Hepatocyte (in vitro differentiated cells): ENCODE measurements at regions not wholly inside any gene's neighbourhood (a gene's known extent, or its start where the extent isn't known, plus 50 kb on each side); places are given as distances from the start of the nearest gene placed in this dataset.

Source experiments
- DNase-seq: peaks from one replicate; pipeline ENCODE4 v3.0.0-alpha.2; 2016; ENCODE audit warnings: low spot score
- H2AFZ ChIP-seq: fragments of 200-600 bp; sonication (generic); 2 replicates; pipeline ENCODE4 v1.6.0; 2016; ENCODE audit warnings: antibody characterized with exemption, mild to moderate bottlenecking
- H3K27ac ChIP-seq: fragments of 200-600 bp; sonication (generic); 2 replicates; pipeline ENCODE4 v1.5.1; 2016; ENCODE audit warnings: mild to moderate bottlenecking
- H3K27me3 ChIP-seq: fragments of 200-600 bp; sonication (generic); 2 replicates; pipeline ENCODE4 v1.6.1; 2016
- H3K36me3 ChIP-seq: fragments of 200-600 bp; sonication (generic); replicated peaks from 2 replicates; pipeline ENCODE4 v1.5.1; 2016; ENCODE audit warnings: low read depth; ENCODE audit not compliant: insufficient read depth
- H3K4me1 ChIP-seq: fragments of 200-600 bp; sonication (generic); 2 replicates; pipeline ENCODE4 v1.5.1; 2016; ENCODE audit warnings: mild to moderate bottlenecking, moderate library complexity; ENCODE audit not compliant: insufficient read depth
- H3K4me2 ChIP-seq: fragments of 200-600 bp; sonication (generic); 2 replicates; pipeline ENCODE4 v1.6.0; 2016
- H3K4me3 ChIP-seq: fragments of 200-600 bp; sonication (generic); 2 replicates; pipeline ENCODE4 v1.5.1; 2016; ENCODE audit warnings: mild to moderate bottlenecking
- H3K79me2 ChIP-seq: fragments of 200-600 bp; sonication (generic); 2 replicates; pipeline ENCODE4 v1.6.0; 2017; ENCODE audit warnings: mild to moderate bottlenecking
- H3K9me2 ChIP-seq: fragments of 200-600 bp; sonication (generic); replicated peaks from 2 replicates; pipeline ENCODE4 v1.6.0; 2017; ENCODE audit warnings: mild to moderate bottlenecking; ENCODE audit not compliant: insufficient read depth
- H3K9me3 ChIP-seq: fragments of 200-600 bp; sonication (generic); 2 replicates; pipeline ENCODE4 v1.5.1; 2016; ENCODE audit warnings: low read depth, mild to moderate bottlenecking
- H4K20me1 ChIP-seq: fragments of 200-600 bp; sonication (generic); 2 replicates; pipeline ENCODE4 v1.6.0; 2016; ENCODE audit warnings: mild to moderate bottlenecking; ENCODE audit not compliant: insufficient read depth, poor library complexity, severe bottlenecking
- CTCF ChIP-seq: fragments of 200-600 bp; sonication (generic); IDR thresholded peaks from 2 replicates; pipeline ENCODE4 v1.5.1; 2016; ENCODE audit warnings: antibody characterized with exemption, mild to moderate bottlenecking; ENCODE audit not compliant: poor library complexity
- EZH2 ChIP-seq: fragments of 200-600 bp; sonication (generic); IDR thresholded peaks from 2 replicates; pipeline ENCODE4 v1.6.1; 2016; ENCODE audit warnings: antibody characterized with exemption, mild to moderate bottlenecking, borderline replicate concordance
- EZH2phosphoT487 ChIP-seq: fragments of 200-600 bp; sonication (generic); IDR thresholded peaks from one replicate; pipeline ENCODE4 v1.6.1; 2018; ENCODE audit warnings: antibody characterized with exemption, mild to moderate bottlenecking, low read depth, moderate library complexity; ENCODE audit not compliant: unreplicated experiment, severe bottlenecking
- WGBS: methylation state at CpG from one replicate; pipeline ENCODE4 v1.1.6; 2016; ENCODE audit warnings: low lambda C conversion rate; ENCODE audit errors: missing lambda C conversion rate; 5-methylcytosine and 5-hydroxymethylcytosine counted together

- Histone ChIP-seq H3K9me3 (no peaks in the 10 kb centered on the region), H3K79me2 (no peaks in the 10 kb centered on the region), H3K27me3 (no peaks in the 10 kb centered on the region), H3K36me3 (no peaks in the 10 kb centered on the region), H3K27ac (no peak overlapping the region), H3K4me2 (no peak overlapping the region), H3K9me2 (no peaks in the 10 kb centered on the region), H2AFZ (no peak overlapping the region), H3K4me3 (no peak overlapping the region), H4K20me1 (no peaks in the 10 kb centered on the region), H3K4me1 (no peaks in the 10 kb centered on the region)
- DNase-seq = no peak
- WGBS = 95% methylated on average over 3 of the region's 3 CpGs
- TF ChIP-seq CTCF (no peak), EZH2phosphoT487 (no peak), EZH2 (no peak)
Observed at GRCh38 chr20:7214081-7214740, 446.7 kb downstream of the BMP2 start.

- Histone ChIP-seq H3K9me2 (no peaks in the 10 kb centered on the region), H3K9me3 (no peaks in the 10 kb centered on the region), H4K20me1 (no peaks in the 10 kb centered on the region), H3K79me2 (no peaks in the 10 kb centered on the region), H3K4me1 (no peaks in the 10 kb centered on the region), H3K36me3 (no peaks in the 10 kb centered on the region), H3K27ac (no peak overlapping the region), H2AFZ (no peak overlapping the region), H3K27me3 (no peaks in the 10 kb centered on the region), H3K4me2 (no peak overlapping the region), H3K4me3 (no peak overlapping the region)
- no peak for DNase-seq
- WGBS = 96% methylated on average over 1 of the region's 1 CpG
- TF ChIP-seq EZH2phosphoT487 (no peak), CTCF (no peak), EZH2 (no peak)
Observed at GRCh38 chr20:7217606-7218005, 450.1 kb downstream of the BMP2 start.

DNA sequence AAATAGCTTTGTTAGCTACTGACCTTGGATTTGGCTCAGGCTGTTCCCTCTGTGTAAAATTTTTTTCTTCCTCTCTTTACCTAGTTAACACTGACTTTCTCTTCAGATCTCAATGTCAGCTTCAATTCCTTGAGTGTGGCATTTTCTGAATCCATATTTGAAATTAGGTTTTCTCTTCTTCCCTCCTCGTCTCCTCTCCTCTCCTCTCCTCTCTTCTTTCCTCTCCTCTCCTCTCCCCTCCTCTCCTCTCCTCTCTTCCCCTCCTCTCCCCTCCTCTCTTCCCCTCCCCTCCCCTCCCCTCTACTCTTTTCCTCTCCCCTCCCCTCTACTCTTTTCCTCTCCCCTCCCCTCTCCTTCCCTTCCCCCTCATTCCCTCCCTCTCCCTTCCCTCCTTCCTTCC is 453.3 kb downstream of the BMP2 start:
- TF ChIP-seq EZH2phosphoT487 (no peak), CTCF (no peak), EZH2 (no peak)
- H3K4me1 ChIP-seq = no peaks in the 10 kb centered on the region
- H3K4me2 ChIP-seq = no peak overlapping the region
- H3K36me3 ChIP-seq = no peaks in the 10 kb centered on the region
- no peak overlapping the region for H3K27ac ChIP-seq
- H3K9me3 ChIP-seq = peaks cover 7% of the 10 kb centered on the region
- H2AFZ ChIP-seq = no peak overlapping the region
- DNase-seq = no peak
- WGBS = no CpG with 5 or more reads among the region's 1 CpG
- no peaks in the 10 kb centered on the region for H3K27me3 ChIP-seq
- no peaks in the 10 kb centered on the region for H3K79me2 ChIP-seq
- no peaks in the 10 kb centered on the region for H3K9me2 ChIP-seq
- no peaks in the 10 kb centered on the region for H4K20me1 ChIP-seq
- no peak overlapping the region for H3K4me3 ChIP-seq
